ENCODE measurements at regions not wholly inside any gene's neighbourhood (a gene's known extent, or its start where the extent isn't known, plus 50 kb on each side); places are given as distances from the start of the nearest gene placed in this dataset.

- ATAC-seq, result no peak
- TF ChIP-seq ZFP30 (CRISPR knock-in tag; IDR thresholded peaks at IDR 0.05) (no peak), ZFP3 (CRISPR knock-in tag; IDR thresholded peaks at IDR 0.05) (no peak), BACH2 (CRISPR knock-in tag; IDR thresholded peaks at IDR 0.05; ENCODE audit: borderline replicate concordance) (no peak), SNAI2 (CRISPR knock-in tag; IDR thresholded peaks at IDR 0.05) (no peak), ESRRG (CRISPR knock-in tag; IDR thresholded peaks at IDR 0.05) (no peak), ZNF70 (CRISPR knock-in tag; IDR thresholded peaks at IDR 0.05) (no peak), ZNF8 (CRISPR knock-in tag; IDR thresholded peaks at IDR 0.05) (no peak), ARNTL (CRISPR knock-in tag; IDR thresholded peaks at IDR 0.05; ENCODE audit: borderline replicate concordance, low read depth) (no peak), TOX (CRISPR knock-in tag; IDR thresholded peaks at IDR 0.05; ENCODE audit: borderline replicate concordance) (no peak), CSDC2 (CRISPR knock-in tag; IDR thresholded peaks at IDR 0.05) (no peak), ISL1 (CRISPR knock-in tag; IDR thresholded peaks at IDR 0.05) (no peak), RARB (CRISPR knock-in tag; IDR thresholded peaks at IDR 0.05) (no peak), PATZ1 (CRISPR knock-in tag; IDR thresholded peaks at IDR 0.05; ENCODE audit: borderline replicate concordance) (no peak), ZC3H10 (CRISPR knock-in tag; IDR thresholded peaks at IDR 0.05) (no peak), PPARA (CRISPR knock-in tag; IDR thresholded peaks at IDR 0.05; ENCODE audit: borderline replicate concordance) (no peak)
These were observed 104.2 kb downstream of the ATP6V1G3 start for GRCh38 chr1:198436276-198436675.

- ATAC-seq, result no peak
- TF ChIP-seq CSRNP3 (CRISPR knock-in tag; IDR thresholded peaks at IDR 0.05), result no peak
- TF ChIP-seq TCF4 (CRISPR knock-in tag; IDR thresholded peaks at IDR 0.05; ENCODE audit: borderline replicate concordance), result no peak
- no peak for TF ChIP-seq GLIS3 (CRISPR knock-in tag; IDR thresholded peaks at IDR 0.05)
- no peak for TF ChIP-seq TOX (CRISPR knock-in tag; IDR thresholded peaks at IDR 0.05; ENCODE audit: borderline replicate concordance)
- TF ChIP-seq BACH2 (CRISPR knock-in tag; IDR thresholded peaks at IDR 0.05; ENCODE audit: borderline replicate concordance), result no peak
- no peak for TF ChIP-seq ZFP3 (CRISPR knock-in tag; IDR thresholded peaks at IDR 0.05)
- TF ChIP-seq ZC3H10 (CRISPR knock-in tag; IDR thresholded peaks at IDR 0.05), result no peak
These were observed 105.4 kb downstream of the ATP6V1G3 start for GRCh38 chr1:198435056-198435455.

GRCh38 chr1:198424441-198424840, 116.0 kb downstream of the ATP6V1G3 start:
- TF ChIP-seq CREB5 (CRISPR knock-in tag; IDR thresholded peaks at IDR 0.05; ENCODE audit: low read depth) (no peak), PATZ1 (CRISPR knock-in tag; IDR thresholded peaks at IDR 0.05; ENCODE audit: borderline replicate concordance) (no peak), OSR1 (CRISPR knock-in tag; IDR thresholded peaks at IDR 0.05) (no peak), CSRNP3 (CRISPR knock-in tag; IDR thresholded peaks at IDR 0.05) (no peak), ZFP30 (CRISPR knock-in tag; IDR thresholded peaks at IDR 0.05) (no peak), ZNF565 (CRISPR knock-in tag; conservative IDR thresholded peaks at IDR 0.05; ENCODE audit: low read depth) (no peak), ISL1 (CRISPR knock-in tag; IDR thresholded peaks at IDR 0.05) (no peak), RARB (CRISPR knock-in tag; IDR thresholded peaks at IDR 0.05) (no peak), ZNF8 (CRISPR knock-in tag; IDR thresholded peaks at IDR 0.05) (no peak), ZC3H10 (CRISPR knock-in tag; IDR thresholded peaks at IDR 0.05) (no peak), TOX (CRISPR knock-in tag; IDR thresholded peaks at IDR 0.05; ENCODE audit: borderline replicate concordance) (no peak), TSHZ2 (CRISPR knock-in tag; IDR thresholded peaks at IDR 0.05) (no peak), GLIS3 (CRISPR knock-in tag; IDR thresholded peaks at IDR 0.05) (no peak)
- no peak for ATAC-seq

All from SK-N-SH treated with all-trans-retinoic acid at 6 μM for 48 hours (cell line).